Mammary epithelial cell (primary cell): ENCODE measurements at regions not wholly inside any gene's neighbourhood (a gene's known extent, or its start where the extent isn't known, plus 50 kb on each side); places are given as distances from the start of the nearest gene placed in this dataset.

Source experiments
- EZH2 ChIP-seq: IDR thresholded peaks from 2 replicates; pipeline ENCODE4 v1.6.1; 2012; ENCODE audit warnings: low read length, inconsistent platforms, borderline replicate concordance
- TF ChIP-seq, protein P1 (sequence below), 2 donors: IDR thresholded peaks in 1 of 2; conservative IDR thresholded peaks in 1 of 2; 2 replicates each; pipeline ENCODE4 v1.5.1; 2011 to 2012; ENCODE audit warnings: inconsistent platforms in 2 of 2, low read length in 2 of 2, mild to moderate bottlenecking in 2 of 2, control low read depth in 1 of 2, low read depth in 1 of 2; ENCODE audit not compliant: insufficient read depth in 1 of 2; ENCODE audit errors: extremely low read depth in 1 of 2

GRCh38 chr4:13778367-13778766 is 150.8 kb upstream of the BOD1L1 start:
- TF ChIP-seq, protein P1, sequence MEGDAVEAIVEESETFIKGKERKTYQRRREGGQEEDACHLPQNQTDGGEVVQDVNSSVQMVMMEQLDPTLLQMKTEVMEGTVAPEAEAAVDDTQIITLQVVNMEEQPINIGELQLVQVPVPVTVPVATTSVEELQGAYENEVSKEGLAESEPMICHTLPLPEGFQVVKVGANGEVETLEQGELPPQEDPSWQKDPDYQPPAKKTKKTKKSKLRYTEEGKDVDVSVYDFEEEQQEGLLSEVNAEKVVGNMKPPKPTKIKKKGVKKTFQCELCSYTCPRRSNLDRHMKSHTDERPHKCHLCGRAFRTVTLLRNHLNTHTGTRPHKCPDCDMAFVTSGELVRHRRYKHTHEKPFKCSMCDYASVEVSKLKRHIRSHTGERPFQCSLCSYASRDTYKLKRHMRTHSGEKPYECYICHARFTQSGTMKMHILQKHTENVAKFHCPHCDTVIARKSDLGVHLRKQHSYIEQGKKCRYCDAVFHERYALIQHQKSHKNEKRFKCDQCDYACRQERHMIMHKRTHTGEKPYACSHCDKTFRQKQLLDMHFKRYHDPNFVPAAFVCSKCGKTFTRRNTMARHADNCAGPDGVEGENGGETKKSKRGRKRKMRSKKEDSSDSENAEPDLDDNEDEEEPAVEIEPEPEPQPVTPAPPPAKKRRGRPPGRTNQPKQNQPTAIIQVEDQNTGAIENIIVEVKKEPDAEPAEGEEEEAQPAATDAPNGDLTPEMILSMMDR (conservative IDR thresholded peaks at IDR 0.05 in 1 of 2, IDR thresholded peaks at IDR 0.05 in 1 of 2; ENCODE audit: extremely low read depth in 1 of 2, insufficient read depth in 1 of 2, low read depth in 1 of 2, low read length in 2 of 2): no peak
- TF ChIP-seq EZH2: no peak
